DMS114 treated with DMSO at 0.1 percent for 48 hours (cell line): ENCODE measurements at regions not wholly inside any gene's neighbourhood (a gene's known extent, or its start where the extent isn't known, plus 50 kb on each side); places are given as distances from the start of the nearest gene placed in this dataset.

Source experiments
- DNase-seq: peaks from one replicate; lab custom pipeline; 2025; ENCODE audit not compliant: unreplicated experiment; lab: John Stamatoyannopoulos, UW

GRCh38 chr1:194300776-194301175, 1114.4 kb upstream of the B3GALT2 start:
- no peak for DNase-seq

GRCh38 chr1:194300340-194300739, 1113.9 kb upstream of the B3GALT2 start:
- DNase-seq = no peak

- no peak for DNase-seq
Measured at GRCh38 chr1:194298007-194298598, 1111.7 kb upstream of the B3GALT2 start.

GRCh38 chr1:194297094-194297493, 1110.7 kb upstream of the B3GALT2 start:
- no peak for DNase-seq

- DNase-seq = no peak
Measured at GRCh38 chr1:194296201-194296600, 1109.8 kb upstream of the B3GALT2 start.

GRCh38 chr1:194295685-194296084, 1109.3 kb upstream of the B3GALT2 start:
- DNase-seq = no peak

DNA sequence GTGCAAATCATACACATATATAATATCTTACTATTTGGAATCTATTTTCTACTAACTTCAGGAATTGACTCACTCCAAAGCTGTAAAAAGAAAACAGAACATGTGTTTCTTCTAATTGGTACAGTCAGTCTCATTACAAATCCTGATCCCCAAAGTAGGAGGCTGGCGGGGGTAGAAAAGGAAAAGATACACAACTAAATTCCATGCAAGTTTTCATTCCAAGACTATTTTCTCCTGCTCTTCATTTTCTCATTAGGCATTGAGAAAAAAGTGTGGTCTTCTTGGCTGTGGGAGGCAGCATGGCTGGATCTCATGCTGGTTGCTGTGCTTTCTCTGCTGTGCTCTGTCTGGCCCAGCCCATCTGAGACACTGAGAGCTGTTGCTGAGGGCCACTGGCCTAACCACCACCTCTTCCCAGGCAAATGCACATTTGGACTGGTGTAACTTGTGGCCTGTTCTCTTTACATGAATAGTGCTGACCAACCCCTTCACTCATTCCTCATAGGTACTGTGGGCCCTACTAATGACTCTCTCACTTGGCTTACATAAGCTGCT, 1107.5 kb upstream of the B3GALT2 start:
- DNase-seq = no peak

GRCh38 chr1:194292966-194293365, 1106.6 kb upstream of the B3GALT2 start:
- DNase-seq = no peak

DNA sequence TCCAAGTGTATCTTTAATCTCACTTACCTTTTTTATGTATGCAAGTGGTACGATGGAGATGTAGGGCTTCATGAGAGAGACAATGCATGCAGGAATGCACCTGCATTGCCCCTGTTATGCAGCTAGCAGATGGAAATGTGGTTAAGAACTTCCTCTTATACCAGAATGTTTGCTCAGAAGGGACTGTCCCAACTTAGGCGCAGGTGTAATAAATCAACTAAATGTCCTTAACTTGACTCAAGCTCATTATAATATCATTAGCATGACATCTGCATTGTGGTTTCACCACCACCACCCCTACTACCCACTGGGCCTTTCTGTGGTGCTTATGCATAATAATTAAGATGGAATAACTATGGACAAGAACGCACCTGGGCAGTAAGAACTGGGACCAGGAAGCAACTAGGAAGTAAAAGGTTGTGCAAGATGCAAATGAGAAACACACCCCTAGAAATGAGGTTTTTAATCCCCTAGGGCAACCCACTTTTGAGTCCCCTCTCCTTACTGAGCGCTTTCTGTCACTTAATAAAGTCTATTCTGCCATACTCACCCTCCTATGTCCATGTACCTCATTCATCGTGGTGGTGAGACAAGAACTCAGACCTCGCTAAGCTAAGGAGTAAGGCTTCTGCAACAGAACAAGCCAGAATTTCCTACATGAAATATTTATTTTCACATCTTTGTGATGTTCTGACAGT, 1103.3 kb upstream of the B3GALT2 start:
- no peak for DNase-seq

DNA sequence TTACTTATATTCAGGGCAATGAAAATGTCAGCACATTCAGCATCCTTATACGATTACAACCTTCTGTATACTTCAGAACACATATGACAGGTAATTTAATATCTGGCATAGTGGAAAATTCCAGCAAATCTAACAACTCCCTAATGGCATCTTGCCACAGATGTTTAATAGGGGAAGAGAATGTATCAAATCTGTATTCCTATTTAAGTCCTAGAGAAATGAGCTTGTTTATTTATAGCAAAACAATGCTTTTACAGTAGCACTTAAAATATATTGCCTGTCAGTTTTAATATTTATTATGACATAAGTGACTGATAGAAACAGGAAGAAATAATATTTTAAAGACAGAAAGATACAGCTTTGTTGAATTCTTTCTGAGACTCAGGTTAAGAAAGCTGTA, 1101.8 kb upstream of the B3GALT2 start:
- no peak for DNase-seq

GRCh38 chr1:194281376-194281775, 1095.0 kb upstream of the B3GALT2 start:
- no peak for DNase-seq

GRCh38 chr1:194280463-194280862, 1094.0 kb upstream of the B3GALT2 start:
- no peak for DNase-seq

DNA sequence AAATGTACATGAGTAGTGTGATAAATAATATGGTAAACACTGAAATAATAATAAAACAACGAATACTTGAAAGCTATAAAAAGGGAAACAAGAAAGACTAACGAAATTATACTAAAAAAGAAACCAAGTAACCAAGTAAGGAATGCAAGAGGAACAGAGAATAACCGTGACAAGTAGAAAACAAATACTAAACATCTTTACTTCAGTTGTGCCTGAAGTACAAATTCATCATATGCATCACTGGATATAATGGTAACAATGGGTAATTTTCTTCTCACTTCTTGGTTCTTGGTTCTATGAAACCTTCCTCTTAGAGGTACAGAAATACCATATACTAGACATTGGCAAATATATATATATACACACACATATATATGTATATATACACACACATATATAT, 1093.6 kb upstream of the B3GALT2 start:
- DNase-seq = no peak

- no peak for DNase-seq
Measured at GRCh38 chr1:194277927-194278326, 1091.5 kb upstream of the B3GALT2 start.

GRCh38 chr1:194273660-194274059, 1087.2 kb upstream of the B3GALT2 start:
- no peak for DNase-seq

- no peak for DNase-seq
Measured at GRCh38 chr1:194268839-194269238, 1082.4 kb upstream of the B3GALT2 start.

DNA sequence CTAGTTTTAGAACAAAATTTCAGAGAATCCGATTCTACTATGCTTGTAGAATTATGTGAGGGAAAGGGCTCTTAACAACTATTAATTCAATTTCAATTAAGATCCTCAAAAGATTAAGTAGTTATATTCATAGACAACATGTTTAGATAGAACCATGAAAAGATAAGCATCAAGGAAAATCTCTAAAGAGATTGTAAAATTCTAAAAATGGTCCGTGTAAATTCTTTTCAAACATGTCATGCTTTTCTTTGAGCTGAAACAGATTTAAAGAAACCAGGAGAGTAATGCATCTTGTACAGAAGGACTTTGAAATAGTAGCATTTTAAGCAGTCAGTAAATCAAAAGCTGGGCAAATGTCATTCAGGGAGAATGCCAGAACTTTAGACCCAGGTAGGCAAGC, 1080.6 kb upstream of the B3GALT2 start:
- no peak for DNase-seq

- DNase-seq = no peak
Measured at GRCh38 chr1:194256010-194256409, 1069.6 kb upstream of the B3GALT2 start.

- DNase-seq = no peak
Measured at GRCh38 chr1:194252199-194252598, 1065.8 kb upstream of the B3GALT2 start.

DNA sequence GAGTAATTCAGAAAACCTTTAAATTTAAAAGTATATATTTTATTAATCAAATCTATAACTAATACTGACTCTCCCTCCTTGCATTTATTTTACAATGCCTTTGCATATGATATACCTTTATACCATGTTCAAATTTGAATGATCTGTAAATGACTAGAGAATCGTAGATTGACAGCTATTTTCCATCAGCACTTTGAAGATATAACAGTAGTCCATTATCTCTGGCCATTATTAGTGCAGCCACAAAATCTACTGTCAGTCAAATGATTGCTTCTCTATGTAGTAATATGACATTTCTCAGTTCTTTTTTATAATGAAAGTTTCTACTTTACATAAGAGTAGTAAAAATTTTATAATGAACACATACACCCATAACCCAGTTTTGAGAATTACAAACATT, 1054.8 kb upstream of the B3GALT2 start:
- DNase-seq = no peak

GRCh38 chr1:194233069-194233468, 1046.7 kb upstream of the B3GALT2 start:
- no peak for DNase-seq

DNA sequence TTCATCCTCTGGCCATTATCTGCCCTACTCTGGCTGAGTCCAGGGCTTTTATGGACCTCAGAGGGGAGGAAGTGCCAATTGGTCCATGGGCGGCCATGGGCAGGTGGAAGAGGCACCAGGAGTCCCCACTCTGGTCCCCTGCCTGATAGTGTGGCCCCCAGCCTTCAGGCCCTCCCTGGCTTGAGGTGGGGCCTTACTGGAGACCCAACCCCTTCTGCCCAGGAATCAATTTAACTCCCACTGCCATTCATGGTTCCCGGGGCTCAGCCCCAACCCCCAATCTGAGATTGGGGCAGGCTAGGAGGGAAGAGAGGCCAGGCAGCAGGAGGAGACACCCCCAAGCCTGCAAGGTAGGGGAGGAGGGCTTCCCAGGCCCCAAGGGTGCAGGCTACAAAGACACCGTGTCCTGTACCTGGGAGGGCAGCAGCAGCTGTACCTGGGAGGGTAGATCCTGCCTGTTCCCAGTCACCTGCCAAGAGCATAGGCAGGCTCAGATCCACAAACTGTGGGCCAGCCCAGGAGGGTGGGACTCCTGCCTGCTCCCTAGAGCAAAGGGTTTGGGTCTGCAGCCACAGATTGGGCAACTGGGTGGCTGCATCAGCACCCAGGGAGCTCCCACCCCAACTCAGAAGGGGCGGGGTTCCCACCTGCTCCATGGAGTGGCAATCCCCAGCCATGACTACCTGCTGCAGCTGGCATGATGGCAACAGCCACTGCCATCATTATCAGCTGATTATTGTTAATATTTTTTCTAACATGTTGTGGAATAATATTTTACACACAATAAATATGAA, 1044.1 kb upstream of the B3GALT2 start:
- no peak for DNase-seq
